ENCODE measurements at regions not wholly inside any gene's neighbourhood (a gene's known extent, or its start where the extent isn't known, plus 50 kb on each side); places are given as distances from the start of the nearest gene placed in this dataset.

DNA sequence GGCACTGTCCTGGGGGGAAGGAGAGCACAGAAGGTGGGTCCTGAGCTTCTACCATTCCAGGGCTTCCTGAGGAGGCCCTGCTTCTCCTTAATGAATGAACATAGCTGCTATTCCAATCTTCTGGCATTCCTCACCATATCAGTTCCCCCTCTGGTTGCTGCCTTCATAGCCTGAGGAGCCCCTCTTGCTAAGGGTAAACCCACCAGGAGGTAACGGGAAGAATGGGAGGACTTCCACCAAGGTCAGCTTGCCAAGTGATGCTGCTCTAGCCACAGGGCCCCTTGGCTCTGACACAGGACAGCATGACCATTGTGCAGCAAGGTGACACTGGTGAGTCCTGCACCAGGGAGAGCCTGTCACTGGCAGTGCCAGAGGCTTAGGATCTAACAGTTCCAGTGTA is 1022.5 kb downstream of the TBC1D22A start:
- H3K9me3 ChIP-seq (ENCODE audit: insufficient read depth, low read depth, low read length) = peaks cover 5% of the 10 kb centered on the region; the same call in 1 of the 2 replicates
- H3K36me3 ChIP-seq (ENCODE audit: insufficient read depth, low read length) = no peaks in the 10 kb centered on the region
- no peaks in the 10 kb centered on the region for H3K4me1 ChIP-seq (ENCODE audit: insufficient read depth, low read length, poor library complexity, severe bottlenecking)
- no peak overlapping the region for H3K4me3 ChIP-seq (ENCODE audit: low read length, poor library complexity, severe bottlenecking)
- H2AFZ ChIP-seq (ENCODE audit: low read length) = no peak overlapping the region
- no peaks in the 10 kb centered on the region for H3F3A ChIP-seq (ENCODE audit: low read depth)
- no peaks in the 10 kb centered on the region for H4K20me1 ChIP-seq (ENCODE audit: insufficient read depth, low read length, poor library complexity, severe bottlenecking)
- no peak overlapping the region for H3K9ac ChIP-seq (ENCODE audit: low read depth, low read length, poor library complexity, severe bottlenecking)
- no peaks in the 10 kb centered on the region for H3K79me2 ChIP-seq (ENCODE audit: insufficient read depth, low read length)
- H3K9me2 ChIP-seq (replicated peaks; ENCODE audit: low read depth, low read length) = no peaks in the 10 kb centered on the region
- H3K27me3 ChIP-seq (ENCODE audit: insufficient read depth, low read length, poor library complexity, severe bottlenecking) = no peaks in the 10 kb centered on the region
- TF ChIP-seq EZH2phosphoT487 (IDR thresholded peaks at IDR 0.05; ENCODE audit: borderline replicate concordance) = no peak
- TF ChIP-seq, protein P1, sequence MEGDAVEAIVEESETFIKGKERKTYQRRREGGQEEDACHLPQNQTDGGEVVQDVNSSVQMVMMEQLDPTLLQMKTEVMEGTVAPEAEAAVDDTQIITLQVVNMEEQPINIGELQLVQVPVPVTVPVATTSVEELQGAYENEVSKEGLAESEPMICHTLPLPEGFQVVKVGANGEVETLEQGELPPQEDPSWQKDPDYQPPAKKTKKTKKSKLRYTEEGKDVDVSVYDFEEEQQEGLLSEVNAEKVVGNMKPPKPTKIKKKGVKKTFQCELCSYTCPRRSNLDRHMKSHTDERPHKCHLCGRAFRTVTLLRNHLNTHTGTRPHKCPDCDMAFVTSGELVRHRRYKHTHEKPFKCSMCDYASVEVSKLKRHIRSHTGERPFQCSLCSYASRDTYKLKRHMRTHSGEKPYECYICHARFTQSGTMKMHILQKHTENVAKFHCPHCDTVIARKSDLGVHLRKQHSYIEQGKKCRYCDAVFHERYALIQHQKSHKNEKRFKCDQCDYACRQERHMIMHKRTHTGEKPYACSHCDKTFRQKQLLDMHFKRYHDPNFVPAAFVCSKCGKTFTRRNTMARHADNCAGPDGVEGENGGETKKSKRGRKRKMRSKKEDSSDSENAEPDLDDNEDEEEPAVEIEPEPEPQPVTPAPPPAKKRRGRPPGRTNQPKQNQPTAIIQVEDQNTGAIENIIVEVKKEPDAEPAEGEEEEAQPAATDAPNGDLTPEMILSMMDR (conservative IDR thresholded peaks at IDR 0.05; ENCODE audit: low read length) = no peak
- H3K4me2 ChIP-seq (ENCODE audit: low read depth, low read length, poor library complexity, severe bottlenecking) = no peak overlapping the region

DNA sequence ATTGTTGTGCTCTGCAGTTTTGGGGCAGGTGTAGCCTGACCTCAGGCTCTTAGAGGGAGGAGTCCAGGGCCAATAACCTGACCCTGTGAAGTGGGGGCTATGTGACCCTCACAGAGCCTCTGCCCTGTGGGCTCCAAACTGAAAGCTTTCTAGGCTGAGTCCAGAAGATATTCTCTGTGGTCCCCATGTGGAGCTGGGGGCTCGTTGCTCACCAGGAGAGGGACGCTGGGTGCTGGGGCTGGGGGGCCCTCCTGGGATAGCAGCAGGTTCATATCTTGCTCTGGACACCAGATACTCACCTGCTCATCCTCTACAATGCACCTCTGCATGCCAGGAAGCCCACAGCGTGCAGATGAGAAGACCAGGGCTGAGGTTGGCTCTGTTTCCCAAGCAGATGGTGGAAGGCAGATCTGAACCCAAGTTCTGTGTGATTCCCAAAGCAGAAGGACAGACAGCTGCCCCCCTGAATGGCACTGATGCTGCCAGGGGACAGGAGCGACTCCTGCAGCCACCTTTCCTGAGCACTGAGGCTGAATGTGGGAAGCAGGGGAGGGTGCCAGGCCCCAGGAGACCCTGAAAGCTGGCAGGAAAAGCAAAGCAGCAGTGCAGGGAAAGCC is 1022.0 kb downstream of the TBC1D22A start:
- Histone ChIP-seq H3K9me2 (replicated peaks; ENCODE audit: low read depth, low read length) (no peaks in the 10 kb centered on the region), H3K4me3 (ENCODE audit: low read length, poor library complexity, severe bottlenecking) (no peak overlapping the region), H4K20me1 (ENCODE audit: insufficient read depth, low read length, poor library complexity, severe bottlenecking) (no peaks in the 10 kb centered on the region), H3K9ac (ENCODE audit: low read depth, low read length, poor library complexity, severe bottlenecking) (no peak overlapping the region), H2AFZ (ENCODE audit: low read length) (no peak overlapping the region), H3K9me3 (ENCODE audit: insufficient read depth, low read depth, low read length) (peaks cover 5% of the 10 kb centered on the region; the same call in 1 of the 2 replicates), H3F3A (ENCODE audit: low read depth) (no peaks in the 10 kb centered on the region), H3K27me3 (ENCODE audit: insufficient read depth, low read length, poor library complexity, severe bottlenecking) (no peaks in the 10 kb centered on the region), H3K4me2 (ENCODE audit: low read depth, low read length, poor library complexity, severe bottlenecking) (no peak overlapping the region), H3K4me1 (ENCODE audit: insufficient read depth, low read length, poor library complexity, severe bottlenecking) (no peaks in the 10 kb centered on the region), H3K79me2 (ENCODE audit: insufficient read depth, low read length) (no peaks in the 10 kb centered on the region), H3K36me3 (ENCODE audit: insufficient read depth, low read length) (no peaks in the 10 kb centered on the region)
- TF ChIP-seq, protein P1 (conservative IDR thresholded peaks at IDR 0.05; ENCODE audit: low read length) = no peak
- TF ChIP-seq EZH2phosphoT487 (IDR thresholded peaks at IDR 0.05; ENCODE audit: borderline replicate concordance) = no peak

DNA sequence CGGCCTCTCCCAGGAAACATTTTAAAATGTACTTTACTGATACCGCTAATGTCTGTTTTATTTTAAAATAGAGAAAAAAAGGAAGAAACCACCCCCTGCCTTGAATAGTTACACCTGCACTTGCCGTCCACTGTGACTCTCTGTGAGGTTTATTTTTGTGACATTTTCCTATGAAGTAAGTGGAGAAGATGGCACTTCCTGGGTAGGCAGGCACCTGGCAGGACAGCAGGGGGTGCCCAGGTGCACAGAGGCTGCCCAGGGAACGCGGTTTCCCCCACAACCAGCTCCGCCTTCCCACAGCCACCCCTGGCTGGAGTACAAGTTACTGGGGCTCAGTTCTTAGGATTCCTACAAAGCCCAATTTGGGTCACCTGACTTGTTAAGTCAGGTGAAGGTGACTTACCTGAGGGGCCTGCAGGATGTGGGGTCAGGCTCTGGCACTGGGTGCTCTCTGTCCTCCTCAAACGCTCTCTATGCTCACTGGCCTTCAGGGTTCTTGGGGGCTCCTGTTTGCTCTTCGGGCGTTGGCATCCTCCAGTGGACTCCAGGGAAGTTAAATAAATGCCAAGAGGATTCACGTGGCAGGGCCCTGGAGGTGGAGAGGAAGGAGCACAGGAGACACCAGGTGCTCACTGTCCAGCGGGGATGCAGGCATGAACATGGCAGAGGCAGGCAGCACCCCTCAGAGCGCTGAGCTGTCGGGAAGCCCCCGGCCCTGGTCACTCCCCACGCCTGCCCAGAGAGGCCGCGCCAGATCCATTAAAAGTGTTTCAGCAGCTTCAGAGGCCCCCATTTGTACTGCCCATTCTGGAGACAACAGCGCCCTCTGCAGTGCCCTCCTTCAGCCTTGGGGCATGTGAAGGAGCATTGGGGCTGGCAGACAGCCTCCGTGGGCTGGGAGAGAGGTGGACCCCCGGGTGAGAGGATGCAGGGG is 1021.2 kb downstream of the TBC1D22A start:
- H3F3A ChIP-seq (ENCODE audit: low read depth) = no peaks in the 10 kb centered on the region

More for the DNA sequence above, 1021.2 kb downstream of the TBC1D22A start:
- H2AFZ ChIP-seq (ENCODE audit: low read length) = no peak overlapping the region
- H3K4me3 ChIP-seq (ENCODE audit: low read length, poor library complexity, severe bottlenecking) = no peak overlapping the region
- H3K79me2 ChIP-seq (ENCODE audit: insufficient read depth, low read length) = no peaks in the 10 kb centered on the region
- no peaks in the 10 kb centered on the region for H3K4me1 ChIP-seq (ENCODE audit: insufficient read depth, low read length, poor library complexity, severe bottlenecking)
- H4K20me1 ChIP-seq (ENCODE audit: insufficient read depth, low read length, poor library complexity, severe bottlenecking) = no peaks in the 10 kb centered on the region
- H3K27me3 ChIP-seq (ENCODE audit: insufficient read depth, low read length, poor library complexity, severe bottlenecking) = no peaks in the 10 kb centered on the region
- H3K36me3 ChIP-seq (ENCODE audit: insufficient read depth, low read length) = no peaks in the 10 kb centered on the region
- TF ChIP-seq EZH2phosphoT487 (IDR thresholded peaks at IDR 0.05; ENCODE audit: borderline replicate concordance) = no peak
- TF ChIP-seq, protein P1 (conservative IDR thresholded peaks at IDR 0.05; ENCODE audit: low read length) = no peak
- H3K9ac ChIP-seq (ENCODE audit: low read depth, low read length, poor library complexity, severe bottlenecking) = no peak overlapping the region
- H3K4me2 ChIP-seq (ENCODE audit: low read depth, low read length, poor library complexity, severe bottlenecking) = no peak overlapping the region
- H3K9me2 ChIP-seq (replicated peaks; ENCODE audit: low read depth, low read length) = no peaks in the 10 kb centered on the region
- H3K9me3 ChIP-seq (ENCODE audit: insufficient read depth, low read depth, low read length) = peaks cover 5% of the 10 kb centered on the region; the same call in 1 of the 2 replicates
